GM10248 (cell line): ENCODE measurements at regions not wholly inside any gene's neighbourhood (a gene's known extent, or its start where the extent isn't known, plus 50 kb on each side); places are given as distances from the start of the nearest gene placed in this dataset.

Experiments used
- CTCF ChIA-PET: fragments of 300-600 bp; sonication (Branson Sonifier 250); formaldehyde crosslinking; extraction: SDS; loops from one replicate; lab custom pipeline; 2021; ENCODE audit warnings: antibody characterized with exemption; lab: Yijun Ruan, JAX
- POLR2A ChIA-PET: fragments of 350-650 bp; sonication (Branson Sonifier 250); formaldehyde crosslinking; extraction: SDS; loops from one replicate; lab custom pipeline; 2020; ENCODE audit warnings: antibody characterized with exemption; lab: Yijun Ruan, JAX
- DNase-seq: peaks from one replicate; pipeline ENCODE4 v3.0.0; 2012; ENCODE audit errors: extremely low spot score
- CTCF ChIP-seq: IDR thresholded peaks from 2 replicates; pipeline ENCODE4 v1.5.1; 2012; ENCODE audit warnings: mild to moderate bottlenecking, low read depth; ENCODE audit errors: extremely low read depth, missing control alignments, control extremely low read depth

GRCh38 chr4:57550198-57550597 is 440.0 kb upstream of the IGFBP7 start:
- TF ChIP-seq CTCF = no peak
- no peak for DNase-seq
- CTCF ChIA-PET = no interaction called here
- POLR2A ChIA-PET = no interaction called here

DNA sequence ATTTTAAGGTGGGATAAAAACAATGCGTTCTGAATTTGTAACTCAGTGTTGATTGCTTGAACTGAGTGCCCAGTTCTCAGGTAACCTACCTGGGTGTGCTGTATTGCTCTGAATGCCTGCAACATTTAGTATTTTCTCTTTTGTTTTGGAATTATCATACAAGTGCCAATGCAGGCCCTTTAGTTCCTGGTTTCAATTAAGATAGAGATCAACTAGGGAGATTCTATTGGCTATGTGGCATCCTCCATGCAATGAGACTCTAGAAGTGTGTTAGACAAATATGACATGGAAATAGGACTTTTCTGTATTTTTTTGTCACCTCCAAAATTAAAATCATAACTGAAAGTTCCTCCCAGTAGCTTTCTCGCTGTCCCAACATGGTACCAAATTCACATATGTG is 438.7 kb upstream of the IGFBP7 start:
- no peak for DNase-seq
- POLR2A ChIA-PET = no interaction called here
- TF ChIP-seq CTCF = no peak
- CTCF ChIA-PET = interaction anchor here (0.6 to 1.4 kb wide), 2 partner anchors 7 to 9 kb away, joined by 3 read pairs; no protein-coding TSS in a partner anchor

GRCh38 chr4:57544811-57545654 is 434.8 kb upstream of the IGFBP7 start:
- POLR2A ChIA-PET = no interaction called here
- CTCF ChIA-PET = no interaction called here
- DNase-seq = no peak
- TF ChIP-seq CTCF = no peak

DNA sequence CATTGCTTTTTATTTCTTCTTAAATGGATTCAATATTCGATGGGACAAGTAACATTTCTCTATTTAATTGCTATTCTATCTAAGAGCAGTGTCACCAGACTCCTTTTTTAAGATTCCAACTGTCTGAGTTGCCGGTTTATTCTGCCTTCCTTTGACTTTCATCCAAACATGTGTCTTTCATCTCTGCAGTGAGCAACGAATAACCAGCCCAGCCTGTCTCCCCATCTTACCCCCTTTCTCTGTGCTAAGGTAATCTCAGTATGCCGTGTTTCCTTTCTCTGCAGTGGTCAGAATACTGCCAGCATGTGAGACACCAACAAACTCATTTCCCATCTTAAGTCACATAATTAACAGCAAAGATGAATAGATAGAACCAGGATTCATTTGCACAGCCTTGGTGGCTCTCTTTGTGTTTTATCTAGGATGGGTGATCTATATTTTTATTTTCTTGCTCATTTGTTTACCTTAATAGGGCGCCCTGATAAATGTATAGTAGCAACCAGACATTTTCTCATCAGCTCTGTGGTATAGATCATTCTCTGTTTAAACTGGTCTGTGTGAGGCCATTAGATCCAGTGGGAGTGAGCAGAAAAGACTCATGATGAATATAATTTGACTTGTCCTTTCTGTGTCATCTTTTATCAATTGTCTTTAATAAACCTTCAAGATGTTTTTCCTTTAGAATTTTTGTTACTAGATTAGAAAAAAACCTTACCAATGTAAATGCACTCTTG is 394.8 kb upstream of the IGFBP7 start:
- no peak for TF ChIP-seq CTCF
- CTCF ChIA-PET = interaction anchor here (1.5 kb wide), 1 partner anchor 12 kb away, joined by 3 read pairs; no protein-coding TSS in a partner anchor
- DNase-seq = no peak
- POLR2A ChIA-PET = no interaction called here

- CTCF ChIA-PET = interaction anchor here (1.5 kb wide), 1 partner anchor 13 kb away, joined by 3 read pairs; no protein-coding TSS in a partner anchor
- POLR2A ChIA-PET = no interaction called here
- TF ChIP-seq CTCF = no peak
- no peak for DNase-seq
Measured at GRCh38 chr4:57504139-57504538, 394.0 kb upstream of the IGFBP7 start.

DNA sequence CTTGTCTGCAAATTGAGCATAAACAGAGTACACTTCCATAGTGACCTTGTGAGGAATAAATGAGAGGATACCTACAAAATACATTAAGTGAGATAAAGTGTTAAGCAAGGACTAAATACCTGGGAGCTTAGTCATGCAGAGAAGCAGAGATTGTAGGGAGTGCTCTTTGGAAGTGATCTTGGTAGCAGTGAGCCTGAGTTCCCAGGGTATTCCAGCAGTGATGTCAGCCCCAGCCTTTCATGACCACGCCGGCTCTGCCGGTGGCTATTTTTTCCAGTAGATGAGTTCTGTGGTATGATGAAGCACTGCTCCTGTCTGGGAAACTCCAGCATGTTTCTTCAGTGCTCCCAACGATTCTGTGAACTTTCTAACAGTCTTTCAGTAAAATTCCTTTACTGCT is 391.5 kb upstream of the IGFBP7 start:
- CTCF ChIA-PET = no interaction called here
- POLR2A ChIA-PET = no interaction called here
- TF ChIP-seq CTCF = no peak
- DNase-seq = no peak
